HG02885 (cell line): ENCODE measurements at regions not wholly inside any gene's neighbourhood (a gene's known extent, or its start where the extent isn't known, plus 50 kb on each side); places are given as distances from the start of the nearest gene placed in this dataset.
"Not testable (repeated sequence)": the region's sequence is repeated elsewhere in the genome, so short reads cannot be mapped to it uniquely, and the experiment has no call there.

Experiments
- ATAC-seq: cut with Tn5 transposase; IDR thresholded peaks from one replicate; pipeline ENCODE4 v1.9.1; 2021; ENCODE audit warnings: mild to moderate bottlenecking; ENCODE audit not compliant: unreplicated experiment, poor library complexity

DNA sequence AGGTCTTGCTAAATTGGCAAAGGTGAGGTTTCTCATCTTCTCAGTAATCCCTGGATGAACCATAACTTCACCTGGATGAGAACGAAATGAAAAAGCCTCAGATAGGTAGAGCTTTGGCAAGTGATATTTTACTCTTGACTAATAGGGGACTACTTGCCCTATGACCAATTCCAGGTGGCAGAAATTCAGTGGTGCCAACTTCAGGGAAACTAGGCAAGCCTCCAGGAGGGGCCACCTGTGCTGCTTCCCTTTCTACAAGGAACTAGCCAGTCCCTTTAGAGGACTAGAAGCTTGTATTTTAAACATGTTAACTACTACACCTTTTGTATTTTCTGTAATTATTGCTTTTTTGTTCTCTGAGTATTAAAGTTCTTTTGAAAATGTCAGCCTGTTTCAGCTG lies 169.0 kb upstream of the GRIA1 start:
- no peak for ATAC-seq

DNA sequence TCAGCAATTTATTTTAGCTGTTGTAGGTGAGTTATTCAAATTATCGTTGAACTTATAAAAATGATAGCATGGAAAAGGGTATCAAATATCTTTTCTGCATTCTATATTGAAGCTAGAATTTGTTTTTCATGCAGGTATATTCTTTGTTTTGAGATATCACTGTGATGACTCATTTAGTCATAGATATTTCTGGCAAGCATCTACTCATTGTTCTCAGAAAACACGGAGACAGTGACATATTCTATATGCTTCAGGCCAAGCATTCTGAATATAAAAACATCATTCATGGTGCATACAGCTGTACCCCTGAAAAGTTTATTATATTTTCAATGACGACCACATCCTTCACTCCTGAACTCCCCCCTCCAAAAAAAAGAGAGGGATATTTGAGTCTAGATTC lies 150.3 kb upstream of the GRIA1 start:
- no peak for ATAC-seq

DNA sequence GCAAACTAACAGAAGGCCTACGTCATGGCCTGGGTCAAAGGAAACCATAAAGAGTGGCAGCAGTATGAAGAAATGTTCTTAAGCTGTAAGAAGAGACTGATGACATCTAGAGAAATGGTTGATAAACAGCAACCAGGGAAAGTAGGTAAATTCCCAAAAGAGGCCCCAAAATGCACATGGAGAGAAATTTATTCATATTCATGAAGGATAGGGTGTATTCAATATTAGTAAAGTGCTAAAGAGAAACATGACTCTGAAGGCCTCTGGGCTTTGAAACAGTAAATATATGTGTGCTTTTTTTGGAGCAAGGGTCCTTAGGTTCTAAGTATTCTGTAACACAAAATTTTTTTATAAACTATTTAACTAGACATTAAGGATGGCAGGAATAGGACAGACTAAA lies 149.7 kb upstream of the GRIA1 start:
- no peak for ATAC-seq

DNA sequence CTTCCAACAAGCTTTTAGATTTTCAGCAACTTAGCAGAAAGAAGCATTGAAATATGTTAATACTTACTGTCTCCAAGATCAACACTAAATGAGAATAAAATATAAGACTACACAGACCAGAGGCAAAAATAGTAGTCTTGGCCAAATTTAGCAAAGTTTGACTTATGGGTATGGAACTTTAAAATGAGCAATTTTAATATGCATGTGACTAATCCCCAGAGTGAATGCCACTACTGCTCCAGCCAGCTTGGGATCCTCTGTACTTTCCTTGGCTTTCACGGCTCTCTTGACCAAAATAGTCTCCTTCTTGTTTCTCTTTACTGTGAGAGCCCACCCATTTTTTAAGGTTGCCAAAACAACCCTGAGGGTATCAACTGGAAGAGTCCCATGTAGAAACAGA lies 148.0 kb upstream of the GRIA1 start:
- ATAC-seq, result no peak

DNA sequence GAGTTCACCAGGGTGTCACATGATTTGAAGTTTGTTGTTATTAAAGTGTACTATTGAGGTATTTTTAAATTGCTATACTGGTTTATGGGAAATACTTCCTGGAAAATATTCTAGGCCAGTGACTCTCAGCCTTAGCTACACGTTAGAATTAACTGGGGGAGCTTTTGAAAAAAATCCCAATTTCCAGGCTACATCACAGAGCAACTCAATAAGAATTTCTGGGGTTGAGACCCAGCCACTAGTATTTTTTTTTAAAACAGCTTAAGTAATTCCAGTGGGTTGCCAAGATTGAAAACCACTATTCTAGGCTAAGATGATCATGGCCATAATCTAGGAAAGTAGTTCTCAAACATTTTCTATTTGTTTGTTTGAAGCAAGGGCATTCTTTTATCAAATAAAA lies 142.9 kb upstream of the GRIA1 start:
- ATAC-seq, result no peak

DNA sequence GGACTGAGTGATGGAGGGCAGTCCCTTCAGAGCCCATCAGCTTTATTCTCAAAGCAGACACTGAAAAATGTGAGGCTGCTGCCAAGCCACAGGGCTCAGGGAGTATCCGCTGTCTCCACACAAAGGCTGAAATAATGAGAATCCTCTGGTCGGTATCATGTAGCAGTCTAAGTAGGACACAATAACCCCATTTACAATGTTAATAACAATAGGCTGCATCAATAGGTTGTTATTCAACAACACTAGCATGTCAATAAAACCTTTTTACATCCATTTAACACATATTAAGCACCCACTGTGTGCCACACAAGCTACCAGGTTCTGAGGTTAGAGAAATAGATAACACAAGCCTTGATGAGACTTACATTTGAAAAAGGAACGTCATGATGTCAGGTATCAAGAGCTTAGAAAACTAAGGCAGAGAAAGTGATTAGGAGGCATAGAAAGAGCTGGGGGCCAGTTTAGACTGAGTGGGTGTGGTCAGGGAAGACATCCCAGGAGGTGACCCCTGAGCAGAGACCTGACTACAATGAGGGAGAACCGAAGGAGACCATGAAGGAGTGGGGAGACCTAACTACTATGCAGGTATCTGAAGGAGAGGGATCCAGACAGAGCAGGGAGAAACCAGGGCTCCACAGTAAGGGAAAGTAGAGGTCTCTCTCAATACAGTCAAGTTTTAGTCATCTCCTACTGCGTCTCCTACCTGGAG lies 140.1 kb upstream of the GRIA1 start:
- ATAC-seq, result no peak

DNA sequence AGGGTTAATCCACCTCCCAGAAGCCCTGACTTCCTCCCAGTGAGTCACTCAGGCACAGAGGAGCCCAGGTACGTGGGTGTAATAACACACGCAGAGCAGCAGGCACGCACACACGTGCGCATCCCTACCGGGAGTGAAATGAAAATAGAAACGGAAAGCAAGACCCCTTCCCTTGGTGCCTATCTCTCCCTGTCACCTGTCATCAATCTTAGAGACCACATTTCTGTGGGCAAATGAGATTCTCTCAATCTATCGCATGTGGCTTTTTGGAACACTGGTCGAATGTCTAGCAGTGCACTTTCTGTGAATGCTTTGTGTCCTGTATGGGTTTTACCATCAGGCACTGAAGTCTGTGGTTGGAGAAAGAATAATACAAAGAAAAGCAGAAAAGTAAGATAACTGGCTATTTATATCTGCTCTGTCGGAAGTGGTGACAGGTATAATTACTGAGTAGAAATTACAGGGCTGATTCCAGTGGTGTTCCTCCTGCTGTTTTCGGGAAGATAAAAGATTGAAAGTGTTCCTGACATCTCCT lies 137.7 kb upstream of the GRIA1 start:
- ATAC-seq, result peak; percentile 70

DNA sequence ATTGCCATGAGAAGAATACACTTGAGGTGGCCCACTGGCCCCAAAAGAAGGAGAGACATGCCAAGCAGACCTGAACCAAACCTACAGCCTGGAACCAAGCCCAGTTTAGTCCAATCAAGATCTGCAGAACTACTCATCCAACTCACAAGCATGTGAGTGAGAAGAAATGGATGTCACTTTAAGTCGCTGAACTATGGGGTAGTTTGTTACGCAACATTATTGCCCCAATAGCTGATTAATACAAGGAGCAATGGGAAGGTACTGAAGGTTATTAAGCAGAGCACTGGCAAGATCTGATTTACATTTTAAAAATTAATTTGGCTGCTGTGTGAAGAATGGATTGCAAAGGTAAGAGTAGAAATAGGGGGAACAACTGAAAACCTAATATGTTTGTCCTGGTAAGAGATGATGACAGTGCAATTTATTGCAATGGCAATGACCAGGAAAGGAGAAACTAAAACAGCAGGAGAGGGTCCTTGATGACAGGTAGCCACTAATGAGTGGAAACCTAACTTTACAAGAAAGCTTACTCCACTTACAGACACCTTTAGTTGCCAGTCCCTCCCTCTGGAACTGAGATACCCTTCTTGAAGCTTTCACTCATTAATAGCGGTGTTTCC lies 132.9 kb upstream of the GRIA1 start:
- ATAC-seq, result no peak

DNA sequence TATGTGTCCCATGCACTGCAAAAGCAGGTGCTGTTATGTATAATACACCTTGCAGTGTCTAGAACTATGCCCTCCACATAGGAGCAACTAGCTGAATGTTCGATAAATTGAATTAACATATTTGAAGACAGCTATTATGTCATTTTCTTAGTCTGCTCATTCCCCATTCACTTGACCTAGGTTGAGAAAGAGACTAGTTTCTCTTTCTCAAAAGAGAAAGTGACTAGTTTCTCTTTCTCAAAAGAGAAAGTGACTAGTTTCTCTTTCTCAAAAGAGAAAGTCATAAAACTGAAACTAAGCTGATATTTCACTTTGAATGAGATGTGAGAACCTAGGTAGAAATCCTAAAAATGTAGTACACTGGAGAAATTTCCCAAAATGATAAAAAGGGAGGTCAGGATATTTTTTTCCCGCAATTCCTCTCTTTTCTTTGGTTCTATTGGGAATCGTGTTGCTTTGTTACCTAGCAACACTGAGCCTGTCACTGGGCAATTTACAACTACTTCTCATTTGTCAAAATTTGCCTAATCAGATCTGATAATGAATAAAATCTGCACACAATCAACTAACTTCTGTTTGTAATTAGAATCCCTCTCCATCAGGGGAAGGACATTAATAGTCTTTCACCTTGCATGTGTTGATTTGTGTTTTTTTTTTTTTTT lies 132.0 kb upstream of the GRIA1 start:
- ATAC-seq, result peak; percentile 97

DNA sequence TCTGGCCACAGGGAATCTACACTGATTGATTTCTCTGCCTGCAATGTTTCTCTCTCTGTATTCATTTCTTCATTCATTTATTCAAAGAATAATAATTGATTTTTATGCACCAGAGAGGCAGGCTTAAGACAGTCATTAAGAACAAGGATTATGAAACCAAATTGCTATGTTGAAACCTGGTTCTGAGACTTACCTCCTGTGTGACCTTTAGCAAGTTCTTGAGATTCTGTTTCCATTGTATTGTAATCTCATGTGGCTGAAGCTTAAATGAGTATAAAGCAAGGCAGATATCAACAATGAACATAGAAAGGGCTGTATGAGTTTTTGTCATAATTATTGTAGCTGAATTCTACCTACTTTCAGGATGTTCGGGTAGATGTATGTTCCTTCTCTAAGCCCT lies 129.6 kb upstream of the GRIA1 start:
- no peak for ATAC-seq

DNA sequence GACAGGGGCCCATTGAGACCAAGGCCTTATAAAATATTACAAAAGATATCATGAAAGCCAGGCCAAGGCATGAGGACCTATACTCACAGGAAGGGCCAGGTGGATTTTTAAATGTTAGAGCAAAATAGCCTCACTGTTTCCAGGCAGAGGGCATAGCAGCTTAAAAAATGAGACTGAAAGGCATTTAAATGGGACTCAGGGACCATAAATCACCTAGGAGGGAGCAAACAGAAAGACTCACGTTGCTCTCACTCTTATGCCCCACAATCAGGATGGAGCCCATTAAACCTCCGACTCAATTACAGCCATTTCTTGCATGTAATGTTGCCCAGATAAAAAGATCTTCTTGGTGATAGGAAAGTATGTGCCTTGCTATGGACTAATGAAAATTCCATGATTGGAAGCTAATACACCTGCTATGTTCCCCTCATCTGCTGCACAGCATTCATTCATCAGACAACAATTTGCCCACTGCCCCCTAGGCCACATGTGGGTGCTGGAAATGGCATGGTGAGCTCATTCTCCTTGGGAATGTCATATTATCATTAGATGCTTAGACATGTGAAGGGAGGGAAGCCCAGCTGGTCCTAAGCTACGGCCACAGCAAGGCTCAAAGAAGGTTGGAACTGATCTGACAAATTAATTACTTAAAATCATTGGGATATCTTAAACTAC lies 128.6 kb upstream of the GRIA1 start:
- ATAC-seq, result no peak

DNA sequence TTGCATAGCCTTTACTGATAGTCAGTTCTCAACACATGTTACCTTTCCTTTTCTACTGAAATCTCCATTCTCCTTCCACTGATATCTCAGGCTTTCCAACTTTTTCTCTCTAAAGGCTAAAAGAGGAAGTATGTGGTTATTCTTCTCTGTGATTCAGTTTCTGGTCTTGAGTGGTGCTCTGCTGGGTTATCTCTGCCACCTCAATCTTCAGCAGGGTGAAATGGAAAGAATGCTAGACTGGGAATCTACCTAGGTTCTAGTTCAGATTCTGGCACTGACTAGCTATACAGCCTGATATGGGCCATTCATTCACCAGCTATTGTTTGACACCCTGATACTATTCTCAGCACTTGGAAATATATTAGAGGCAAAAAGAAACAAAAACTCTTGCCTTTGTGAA lies 124.9 kb upstream of the GRIA1 start:
- ATAC-seq, result peak; percentile 69

DNA sequence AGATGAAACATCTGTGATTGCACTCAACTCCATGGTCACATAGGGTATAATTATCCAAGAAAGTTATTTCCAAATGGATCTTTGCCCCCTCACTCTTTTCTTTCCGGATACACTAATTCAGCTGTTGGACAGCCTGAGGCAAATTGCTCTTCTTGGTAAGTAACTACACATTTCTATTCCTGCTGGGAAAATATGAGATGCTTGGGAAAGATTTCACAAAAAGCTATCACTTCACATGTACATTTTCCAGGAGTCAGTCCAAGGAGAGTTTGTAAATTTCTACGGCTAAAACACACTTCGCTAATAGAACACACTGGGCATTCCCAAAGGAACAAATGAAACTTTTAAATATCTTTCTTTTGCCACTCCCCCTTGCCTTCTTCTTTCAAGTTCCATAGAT lies 123.0 kb upstream of the GRIA1 start:
- ATAC-seq, result no peak

DNA sequence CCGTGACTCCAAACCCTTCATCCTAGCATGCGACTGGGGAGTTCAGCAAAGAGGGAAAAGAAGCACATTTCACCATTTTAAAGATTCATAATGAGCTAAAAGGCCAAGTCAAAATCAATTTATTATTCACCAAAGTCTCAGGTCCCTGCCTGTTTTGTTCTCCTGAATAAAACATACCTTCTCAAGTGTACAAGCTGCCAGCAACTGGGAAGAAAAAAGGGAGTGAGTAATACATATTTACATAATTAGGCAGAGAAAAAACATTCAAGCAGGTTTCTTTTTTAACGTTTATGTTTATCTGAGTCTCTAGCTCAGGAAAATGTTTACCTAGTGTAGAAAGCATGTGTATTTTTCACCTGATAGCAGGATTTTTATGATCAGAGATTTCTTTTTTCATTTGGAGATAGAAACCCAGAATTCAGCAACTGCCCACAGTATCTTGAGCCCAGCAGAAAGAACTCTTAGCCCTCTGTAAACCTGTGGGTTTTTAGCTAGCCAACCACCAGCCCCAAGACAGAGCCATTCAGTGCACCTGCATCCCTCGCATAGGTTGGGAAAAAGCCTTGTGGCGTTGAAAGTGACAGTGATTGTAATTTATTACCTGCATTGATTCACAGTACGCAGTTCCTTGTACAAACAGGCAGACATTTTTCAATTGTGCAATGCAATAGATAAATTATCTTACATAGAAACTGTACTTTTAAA lies 117.9 kb upstream of the GRIA1 start:
- ATAC-seq, result no peak

DNA sequence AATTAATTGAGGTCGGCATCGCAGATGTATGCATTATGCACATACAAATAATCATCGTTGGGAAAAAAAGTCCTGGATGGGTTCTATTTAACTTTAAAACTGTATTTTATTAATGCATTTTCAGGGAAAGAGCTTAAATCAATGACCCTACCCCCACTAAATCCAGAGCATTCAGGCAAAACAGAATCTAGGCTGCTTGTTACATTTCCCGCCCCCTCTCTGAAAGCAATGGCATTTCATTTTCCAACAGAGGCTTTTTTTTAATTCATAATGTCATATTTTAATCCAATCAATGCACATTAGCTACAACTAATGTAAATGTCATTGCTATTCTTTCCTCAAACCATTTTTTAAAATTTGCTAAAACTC lies 117.4 kb upstream of the GRIA1 start:
- no peak for ATAC-seq

DNA sequence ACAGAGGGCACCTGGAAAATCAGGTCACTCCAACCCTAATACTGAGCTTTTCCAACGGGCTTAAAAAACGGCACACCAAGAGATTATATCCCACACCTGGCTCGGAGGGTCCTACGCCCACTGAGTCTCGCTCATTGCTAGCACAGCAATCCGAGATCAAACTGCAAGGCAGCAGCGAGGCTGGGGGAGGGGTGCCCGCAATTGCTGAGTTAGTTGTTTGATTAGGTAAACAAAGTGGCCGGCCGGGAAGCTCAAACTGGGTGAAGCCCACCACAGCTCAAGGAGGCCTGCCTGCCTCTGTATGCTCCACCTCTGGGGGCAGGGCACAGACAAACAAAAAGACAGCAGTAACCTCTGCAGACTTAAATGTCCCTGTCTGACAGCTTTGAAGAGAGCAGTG lies 108.8 kb upstream of the GRIA1 start:
- not testable (repeated sequence) for ATAC-seq

DNA sequence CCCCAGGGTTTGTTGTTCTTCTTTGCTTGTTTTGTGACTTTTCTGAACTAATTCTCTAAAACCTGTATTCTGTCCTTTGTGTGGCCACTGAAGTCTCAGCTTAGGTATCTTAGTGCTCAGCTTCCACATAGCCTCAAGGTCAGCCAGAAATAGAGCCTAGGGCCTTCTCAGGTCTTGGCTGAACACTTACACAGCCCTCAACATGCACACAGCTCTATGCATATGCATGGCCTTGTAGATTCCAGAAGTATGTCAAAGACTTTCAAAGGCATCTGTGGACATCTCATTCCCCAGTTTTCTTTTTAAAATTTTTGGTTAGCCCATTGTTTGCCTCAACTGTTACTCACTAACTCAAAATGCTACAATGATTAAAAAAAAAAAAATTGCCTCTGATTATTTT lies 99.9 kb upstream of the GRIA1 start:
- ATAC-seq, result no peak

DNA sequence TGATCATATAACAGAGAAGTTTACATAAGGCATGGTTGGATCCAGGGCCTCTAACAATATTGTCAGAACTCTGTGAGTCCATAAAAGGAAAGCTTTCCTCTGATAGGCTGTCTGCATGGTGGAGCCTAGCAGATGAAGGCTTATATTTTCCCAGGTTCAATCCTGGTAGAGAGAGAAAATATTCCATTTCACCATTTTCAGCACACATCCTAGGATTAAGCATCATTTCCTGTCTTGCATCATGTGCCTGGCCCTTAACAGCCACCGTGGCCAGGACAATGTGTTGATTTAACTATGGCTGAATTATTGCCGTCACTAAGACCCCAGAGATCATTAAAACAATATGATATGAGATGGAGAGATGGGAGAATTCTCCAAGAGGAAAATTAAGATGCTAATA lies 90.9 kb upstream of the GRIA1 start:
- ATAC-seq, result no peak

DNA sequence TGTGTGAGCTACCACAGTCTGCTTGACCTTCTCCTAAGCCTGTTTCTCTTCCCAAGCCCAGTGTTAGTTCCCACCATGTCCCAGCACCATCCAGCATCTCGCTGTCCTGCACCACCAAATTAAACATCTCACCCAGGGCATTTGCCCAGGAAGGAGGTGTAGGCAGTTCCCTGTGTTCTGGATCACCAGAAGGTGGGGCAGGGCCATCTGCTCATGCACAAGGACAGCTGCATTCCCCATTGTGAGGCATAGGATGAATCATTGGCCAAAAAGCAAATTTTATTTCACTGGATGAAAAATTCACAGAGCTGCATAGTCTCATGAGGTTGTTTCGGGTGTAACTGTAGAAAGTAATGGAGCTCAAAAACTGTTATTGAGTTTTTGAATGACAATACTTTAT lies 89.5 kb upstream of the GRIA1 start:
- ATAC-seq, result no peak

DNA sequence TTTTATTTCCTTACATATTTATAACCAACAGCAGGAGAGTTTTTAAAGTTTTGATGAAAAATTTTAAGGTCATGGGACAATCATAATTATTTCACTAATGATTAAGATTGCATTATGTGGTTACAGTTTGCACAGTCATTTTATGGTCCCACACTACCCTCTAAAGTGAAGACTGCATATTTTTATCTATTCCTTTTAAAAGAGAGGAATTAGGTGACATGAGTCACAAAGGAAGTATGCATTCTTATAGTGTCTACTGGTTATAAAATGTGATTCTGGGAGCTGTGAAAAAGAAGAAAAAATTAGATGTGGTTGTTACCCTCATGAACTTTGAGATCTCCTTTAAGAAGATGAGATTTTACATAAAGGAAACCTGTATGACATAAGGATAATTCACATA lies 87.9 kb upstream of the GRIA1 start:
- no peak for ATAC-seq

DNA sequence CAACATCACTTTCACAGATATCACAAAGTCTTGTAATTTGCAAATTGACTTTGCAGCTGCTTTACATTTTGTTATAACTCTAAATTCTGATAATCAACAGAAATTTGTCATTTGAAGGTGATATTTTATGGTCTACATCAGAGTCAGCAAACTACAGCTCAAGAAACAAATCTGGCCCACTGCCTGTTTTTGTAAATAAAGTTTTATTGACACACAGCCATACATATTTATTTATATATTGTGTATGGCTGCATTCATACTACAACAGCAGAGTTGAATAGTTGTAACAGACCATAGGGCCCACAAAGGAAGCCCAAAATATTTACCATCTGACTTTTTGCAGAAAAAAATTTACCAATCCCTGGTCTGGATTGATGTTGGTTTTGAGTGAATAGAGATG lies 87.0 kb upstream of the GRIA1 start:
- ATAC-seq, result no peak
